ENCODE measurements at regions not wholly inside any gene's neighbourhood (a gene's known extent, or its start where the extent isn't known, plus 50 kb on each side); places are given as distances from the start of the nearest gene placed in this dataset.

GRCh38 chr2:211159972-211160371 is 603.6 kb downstream of the CPS1 start:
- TF ChIP-seq CTCF (IDR thresholded peaks at IDR 0.05) (no peak), EZH2 (IDR thresholded peaks at IDR 0.05) (no peak), EZH2phosphoT487 (IDR thresholded peaks at IDR 0.05) (no peak)
